ENCODE measurements at regions not wholly inside any gene's neighbourhood (a gene's known extent, or its start where the extent isn't known, plus 50 kb on each side); places are given as distances from the start of the nearest gene placed in this dataset.

- no peak for DNase-seq
Measured at GRCh38 chr20:39602649-39603048, 640.5 kb downstream of the DHX35 start.

GRCh38 chr20:39600871-39601270, 638.7 kb downstream of the DHX35 start:
- no peak for DNase-seq

GRCh38 chr20:39600156-39600555, 638.0 kb downstream of the DHX35 start:
- no peak for DNase-seq

GRCh38 chr20:39596554-39596953, 634.4 kb downstream of the DHX35 start:
- no peak for DNase-seq

- no peak for DNase-seq
Measured at GRCh38 chr20:39592371-39592770, 630.2 kb downstream of the DHX35 start.

- no peak for DNase-seq
Measured at GRCh38 chr20:39588148-39588757, 626.1 kb downstream of the DHX35 start.

GRCh38 chr20:39581034-39581433, 618.9 kb downstream of the DHX35 start:
- no peak for DNase-seq

- no peak for DNase-seq
Measured at GRCh38 chr20:39576771-39577170, 614.6 kb downstream of the DHX35 start.

- no peak for DNase-seq
Measured at GRCh38 chr20:39574061-39574460, 611.9 kb downstream of the DHX35 start.

- no peak for DNase-seq
Measured at GRCh38 chr20:39571171-39571570, 609.0 kb downstream of the DHX35 start.

- no peak for DNase-seq
Measured at GRCh38 chr20:39568109-39568508, 606.0 kb downstream of the DHX35 start.

- DNase-seq = no peak
Measured at GRCh38 chr20:39563349-39563748, 601.2 kb downstream of the DHX35 start.

GRCh38 chr20:39554341-39554740, 592.2 kb downstream of the DHX35 start:
- DNase-seq = no peak

- DNase-seq = no peak
Measured at GRCh38 chr20:39553120-39553519, 591.0 kb downstream of the DHX35 start.

- DNase-seq = no peak
Measured at GRCh38 chr20:39549733-39550132, 587.6 kb downstream of the DHX35 start.

- no peak for DNase-seq
Measured at GRCh38 chr20:39547546-39548408, 585.6 kb downstream of the DHX35 start.

- DNase-seq = no peak
Measured at GRCh38 chr20:39541136-39541803, 579.1 kb downstream of the DHX35 start.

GRCh38 chr20:39538317-39538716, 576.2 kb downstream of the DHX35 start:
- DNase-seq = no peak

- no peak for DNase-seq
Measured at GRCh38 chr20:39535301-39535700, 573.2 kb downstream of the DHX35 start.

GRCh38 chr20:39534846-39535245, 572.7 kb downstream of the DHX35 start:
- no peak for DNase-seq

- no peak for DNase-seq
Measured at GRCh38 chr20:39533858-39534257, 571.7 kb downstream of the DHX35 start.

GRCh38 chr20:39532205-39532604, 570.1 kb downstream of the DHX35 start:
- no peak for DNase-seq

GRCh38 chr20:39528436-39528835, 566.3 kb downstream of the DHX35 start:
- DNase-seq = no peak

- no peak for DNase-seq
Measured at GRCh38 chr20:39524371-39524911, 562.3 kb downstream of the DHX35 start.

Data from NCI-H2081 (cell line).